GM12878 (cell line): ENCODE measurements at regions not wholly inside any gene's neighbourhood (a gene's known extent, or its start where the extent isn't known, plus 50 kb on each side); places are given as distances from the start of the nearest gene placed in this dataset.

ENCODE experiments used
- ATAC-seq: fragments of 200-7000 bp; cut with Tn5 transposase; 3 replicates; pipeline ENCODE4 v1.9.1; 2020; ENCODE audit warnings: mild to moderate bottlenecking, moderate library complexity
- BruUV-seq: library from RNA; stranded (reverse); fragments of 400-500 nt; replicated peaks from 2 replicates; lab custom pipeline; 2021; lab: Mats Ljungman, UMichigan
- CTCF ChIA-PET: fragments of 300-600 bp; sonication (Branson Sonifier 250); formaldehyde crosslinking; extraction: SDS; loops from one replicate; lab custom pipeline; 2021; ENCODE audit warnings: inconsistent platforms; lab: Yijun Ruan, JAX
- POLR2A ChIA-PET: fragments of 350-600 bp; formaldehyde crosslinking; extraction: SDS; loops from one replicate; lab custom pipeline; 2021; ENCODE audit warnings: inconsistent platforms; lab: Charles Lee
- RAD21 ChIA-PET: fragments of 300-600 bp; sonication (Branson Sonifier 250); formaldehyde crosslinking; loops from one replicate; lab custom pipeline; 2023; ENCODE audit warnings: antibody characterized with exemption; ENCODE audit not compliant: unreplicated experiment; lab: Charles Lee
- SMC1A ChIA-PET: fragments of 300-600 bp; sonication (Branson Sonifier 250); formaldehyde crosslinking; loops from one replicate; lab custom pipeline; 2023; ENCODE audit not compliant: unreplicated experiment, uncharacterized antibody; lab: Charles Lee
- DNase-seq: peaks from one replicate; pipeline ENCODE4 v3.0.0-alpha.2; 2011; ENCODE audit warnings: low read depth, low spot score
- FAIRE-seq: peaks from 3 replicates; lab custom pipeline; 2011; peaks lifted over from hg19 to GRCh38; lab: Jason Lieb, UNC
- H2AFZ ChIP-seq: 2 replicates; pipeline ENCODE4 v1.6.0; 2011; ENCODE audit warnings: low read depth, low read length, control low read depth; ENCODE audit not compliant: control insufficient read depth
- H3K27ac ChIP-seq: 2 replicates; pipeline ENCODE4 v1.5.1; 2011; ENCODE audit warnings: control low read depth; ENCODE audit not compliant: control insufficient read depth, insufficient read depth
- H3K27me3 ChIP-seq, 2 experiments: replicated peaks in 1 of 2; 2 replicates each; pipeline versions ENCODE4 v1.6.0 to v1.6.1; 2011; ENCODE audit warnings: low read length in 1 of 2; ENCODE audit not compliant: control insufficient read depth in 2 of 2, insufficient read depth in 2 of 2
- H3K36me3 ChIP-seq, 2 experiments: 2 replicates each; pipeline ENCODE4 v1.5.1; 2011; ENCODE audit warnings: low read length in 1 of 2; ENCODE audit not compliant: control insufficient read depth in 2 of 2, insufficient read depth in 2 of 2
- H3K4me1 ChIP-seq: 2 replicates; pipeline ENCODE4 v1.6.1; 2011; ENCODE audit warnings: mild to moderate bottlenecking, low read length, moderate library complexity, mixed read lengths; ENCODE audit not compliant: control insufficient read depth, insufficient read depth
- H3K4me2 ChIP-seq: 2 replicates; pipeline ENCODE4 v1.6.0; 2011; ENCODE audit warnings: control low read depth; ENCODE audit not compliant: control insufficient read depth, insufficient read depth
- H3K4me3 ChIP-seq: fragments of 200-600 bp; sonication (generic); 2 replicates; pipeline ENCODE4 v1.5.1; 2016
- H3K79me2 ChIP-seq: 2 replicates; pipeline ENCODE4 v1.6.0; 2011; ENCODE audit warnings: low read length; ENCODE audit not compliant: control insufficient read depth, insufficient read depth
- H3K9ac ChIP-seq: 2 replicates; pipeline ENCODE4 v1.8.0; 2011; ENCODE audit warnings: low read length, control low read depth, mixed read lengths; ENCODE audit not compliant: control insufficient read depth, insufficient read depth
- H3K9me3 ChIP-seq: replicated peaks from 3 replicates; pipeline ENCODE4 v1.5.1; 2011; ENCODE audit warnings: mild to moderate bottlenecking, low read length; ENCODE audit not compliant: control insufficient read depth, insufficient read depth
- H4K20me1 ChIP-seq: 2 replicates; pipeline ENCODE4 v1.6.0; 2011; ENCODE audit not compliant: control insufficient read depth, insufficient read depth
- BCL3 ChIP-seq: IDR thresholded peaks from 2 replicates; pipeline ENCODE4 v1.6.1; 2011; ENCODE audit warnings: borderline replicate concordance, low read depth, mild to moderate bottlenecking, moderate library complexity, low read length; ENCODE audit not compliant: insufficient read depth, poor library complexity, severe bottlenecking
- SMAD1 ChIP-seq: fragments of 450-650 bp; IDR thresholded peaks from 2 replicates; pipeline ENCODE4 v1.6.1; 2018; ENCODE audit warnings: mild to moderate bottlenecking, low read depth; ENCODE audit not compliant: partially characterized antibody
- YY1 ChIP-seq: IDR thresholded peaks from 2 replicates; pipeline ENCODE4 v1.6.1; 2011; ENCODE audit warnings: low read depth, mild to moderate bottlenecking, low read length
- WGBS: methylation state at CpG from one replicate; pipeline ENCODE4 v1.1.6; 2016; ENCODE audit warnings: low lambda C conversion rate; ENCODE audit not compliant: insufficient replicate concordance, insufficient coverage; ENCODE audit errors: missing lambda C conversion rate; 5-methylcytosine and 5-hydroxymethylcytosine counted together
- in situ Hi-C: fragments of 300-500 bp; cut with MboI; formaldehyde crosslinking; loops from 9 replicates; pipeline ENCODE4 v1.14.3; 2018; ENCODE audit warnings: mixed read lengths
- intact Hi-C: fragments of 100-400 bp; cut with micrococcal nuclease; formaldehyde crosslinking; loops from one replicate; pipeline ENCODE4 v1.14.2; 2022; ENCODE audit not compliant: unreplicated experiment

- no peak for TF ChIP-seq BCL3
- no peak for TF ChIP-seq YY1
These were observed 136.5 kb upstream of the LIFR start (continued) for GRCh38 chr5:38692781-38693527.

GRCh38 chr5:38695021-38695958 is 138.8 kb upstream of the LIFR start:
- ChIA-PET SMC1A (interaction anchor here (0.6 kb wide), 1 partner anchor 117 kb away, joined by 3 read pairs; no protein-coding TSS in a partner anchor), POLR2A (no interaction called here), RAD21 (no interaction called here), CTCF (no interaction called here)
- Histone ChIP-seq H3K9me3 (no peaks in the 10 kb centered on the region), H3K9ac (no peak overlapping the region), H4K20me1 (no peaks in the 10 kb centered on the region), H3K27ac (no peak overlapping the region), H3K4me1 (no peaks in the 10 kb centered on the region), H3K27me3 (no peaks in the 10 kb centered on the region), H3K4me2 (no peak overlapping the region), H3K79me2 (no peaks in the 10 kb centered on the region), H3K36me3 (no peaks in the 10 kb centered on the region), H3K4me3 (no peak overlapping the region), H2AFZ (no peak overlapping the region)
- no peak for DNase-seq
- no peak for FAIRE-seq
- intact Hi-C loops, result no loop called here
- no peak for ATAC-seq
- no TSS peak for BruUV-seq
- 16% methylated on average over 9 of the region's 9 CpGs for WGBS
- TF ChIP-seq SMAD1, result no peak
- TF ChIP-seq, all 136 proteins: peak for 0
- in situ Hi-C loops, result no loop called here
